SH-SY5Y (cell line): ENCODE measurements at regions not wholly inside any gene's neighbourhood (a gene's known extent, or its start where the extent isn't known, plus 50 kb on each side); places are given as distances from the start of the nearest gene placed in this dataset.

ENCODE experiments used
- GATA2 ChIP-seq: IDR thresholded peaks from 2 replicates; pipeline ENCODE4 v1.6.1; 2011; ENCODE audit warnings: mild to moderate bottlenecking, low read depth, low read length
- GATA3 ChIP-seq: IDR thresholded peaks from 2 replicates; pipeline ENCODE4 v1.6.1; 2011; ENCODE audit warnings: low read depth, mild to moderate bottlenecking, low read length, moderate library complexity

DNA sequence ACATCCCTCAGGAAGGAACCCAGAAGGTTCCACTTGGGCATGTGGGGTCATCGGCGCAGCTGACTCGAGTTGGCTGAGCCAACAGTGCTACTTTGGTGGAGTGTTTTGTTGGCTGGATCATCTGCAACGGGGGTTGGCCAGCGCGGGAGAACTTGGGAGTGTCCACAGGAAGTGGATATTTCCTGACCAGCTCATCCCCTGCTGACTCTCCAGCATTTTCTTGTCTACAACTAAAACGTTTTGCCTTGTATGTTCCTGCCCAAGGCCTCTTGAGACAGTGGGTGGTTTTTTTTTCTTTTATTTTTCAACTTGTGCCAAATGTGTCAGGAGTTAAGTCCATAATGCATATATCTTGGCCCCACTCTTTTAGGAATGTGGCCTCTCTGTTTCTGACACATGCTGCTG is 208.6 kb downstream of the ZNF365 start:
- TF ChIP-seq GATA3 = no peak
- no peak for TF ChIP-seq GATA2
